NT2/D1 (cell line): ENCODE measurements at regions not wholly inside any gene's neighbourhood (a gene's known extent, or its start where the extent isn't known, plus 50 kb on each side); places are given as distances from the start of the nearest gene placed in this dataset.

Experiments used
- DNase-seq: peaks from one replicate; pipeline ENCODE4 v3.0.0-alpha.2; 2011; ENCODE audit warnings: low read depth, low spot score
- H3K27me3 ChIP-seq: 2 replicates; pipeline ENCODE4 v1.6.0; 2011; ENCODE audit warnings: mild to moderate bottlenecking; ENCODE audit not compliant: insufficient read length, insufficient read depth
- H3K36me3 ChIP-seq: 2 replicates; pipeline ENCODE4 v1.6.1; 2011; ENCODE audit warnings: mild to moderate bottlenecking, low read length, mixed read lengths; ENCODE audit not compliant: insufficient read depth, insufficient read length
- H3K4me1 ChIP-seq: 2 replicates; pipeline ENCODE4 v1.5.1; 2011; ENCODE audit not compliant: insufficient read depth, insufficient read length
- H3K4me3 ChIP-seq: 2 replicates; pipeline ENCODE4 v1.5.1; 2011; ENCODE audit warnings: low read depth; ENCODE audit not compliant: insufficient read length
- H3K9ac ChIP-seq: 2 replicates; pipeline ENCODE4 v1.6.0; 2011; ENCODE audit warnings: low read depth; ENCODE audit not compliant: insufficient read length
- H3K9me3 ChIP-seq: 2 replicates; pipeline ENCODE4 v1.5.1; 2011; ENCODE audit warnings: mild to moderate bottlenecking, low read length; ENCODE audit not compliant: insufficient read depth
- SUZ12 ChIP-seq: IDR thresholded peaks from 2 replicates; pipeline ENCODE4 v1.6.1; 2011; ENCODE audit not compliant: insufficient read length, insufficient read depth; ENCODE audit errors: extremely low read depth
- YY1 ChIP-seq: IDR thresholded peaks from 2 replicates; pipeline ENCODE4 v1.6.1; 2011; ENCODE audit not compliant: insufficient read length, insufficient read depth
- ZNF274 ChIP-seq: IDR thresholded peaks from 2 replicates; pipeline ENCODE4 v1.6.1; 2011; ENCODE audit warnings: mild to moderate bottlenecking, low read depth, low read length

DNA sequence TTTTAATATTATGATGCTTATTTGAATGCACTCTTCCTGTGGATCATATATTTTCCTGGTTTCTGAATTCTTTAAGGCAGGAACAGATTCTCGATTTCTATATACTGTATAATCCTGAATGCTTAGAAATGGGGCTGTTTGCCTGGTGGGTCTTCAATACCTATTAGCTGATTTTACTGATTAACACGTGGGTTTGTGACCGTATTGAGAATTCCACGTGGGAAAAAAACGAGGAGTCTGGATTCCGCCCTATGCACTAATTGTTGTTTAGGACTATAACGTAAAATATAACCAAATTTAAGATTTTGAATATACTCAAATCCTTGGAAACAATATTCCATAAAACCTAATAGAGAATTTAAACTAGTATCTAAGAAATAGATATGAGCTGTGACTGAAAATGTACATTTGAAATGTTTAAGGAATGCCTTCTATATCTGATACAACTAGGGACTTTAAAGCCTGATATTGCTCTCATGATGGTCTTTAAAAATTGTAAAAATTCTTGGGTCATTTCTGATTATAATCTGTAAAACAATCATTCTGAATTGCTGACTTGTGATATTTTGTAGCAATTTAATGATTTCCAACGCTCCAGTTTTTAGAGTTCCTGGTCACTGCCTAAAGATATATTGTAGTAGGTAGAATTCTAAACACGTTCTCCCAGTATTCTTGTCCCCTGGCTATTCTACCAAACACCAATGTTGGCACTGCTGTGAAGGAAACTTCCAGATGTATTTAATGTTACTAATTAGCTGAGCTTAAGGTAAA lies 93.6 kb upstream of the NOX3 start:
- no peak for DNase-seq
- TF ChIP-seq SUZ12 (no peak), ZNF274 (no peak), YY1 (no peak)

GRCh38 chr6:155548576-155548975 lies 92.9 kb upstream of the NOX3 start:
- H3K4me3 ChIP-seq = no peak overlapping the region
- H3K9me3 ChIP-seq = no peaks in the 10 kb centered on the region
- H3K9ac ChIP-seq = no peak overlapping the region
- DNase-seq = no peak
- H3K4me1 ChIP-seq = no peaks in the 10 kb centered on the region
- H3K27me3 ChIP-seq = no peaks in the 10 kb centered on the region
- TF ChIP-seq YY1 (no peak), SUZ12 (no peak), ZNF274 (no peak)
- no peaks in the 10 kb centered on the region for H3K36me3 ChIP-seq

More for the DNA sequence above, 93.6 kb upstream of the NOX3 start:
- Histone ChIP-seq H3K9ac (no peak overlapping the region), H3K36me3 (no peaks in the 10 kb centered on the region), H3K4me3 (no peak overlapping the region), H3K4me1 (no peaks in the 10 kb centered on the region), H3K27me3 (no peaks in the 10 kb centered on the region), H3K9me3 (no peaks in the 10 kb centered on the region)

- no peaks in the 10 kb centered on the region for H3K4me1 ChIP-seq
- H3K27me3 ChIP-seq = no peaks in the 10 kb centered on the region
- no peaks in the 10 kb centered on the region for H3K9me3 ChIP-seq
- TF ChIP-seq SUZ12 (no peak), ZNF274 (no peak), YY1 (no peak)
- DNase-seq = no peak
- no peak overlapping the region for H3K9ac ChIP-seq
- no peak overlapping the region for H3K4me3 ChIP-seq
- H3K36me3 ChIP-seq = no peaks in the 10 kb centered on the region
These were observed 89.0 kb upstream of the NOX3 start for GRCh38 chr6:155544677-155545076.

GRCh38 chr6:155543166-155543847 lies 87.7 kb upstream of the NOX3 start:
- H3K36me3 ChIP-seq = no peaks in the 10 kb centered on the region
- TF ChIP-seq ZNF274 (no peak), SUZ12 (no peak), YY1 (no peak)
- no peaks in the 10 kb centered on the region for H3K9me3 ChIP-seq
- no peak for DNase-seq
- no peaks in the 10 kb centered on the region for H3K4me1 ChIP-seq
- H3K9ac ChIP-seq = no peak overlapping the region
- H3K4me3 ChIP-seq = no peak overlapping the region
- H3K27me3 ChIP-seq = no peaks in the 10 kb centered on the region

DNA sequence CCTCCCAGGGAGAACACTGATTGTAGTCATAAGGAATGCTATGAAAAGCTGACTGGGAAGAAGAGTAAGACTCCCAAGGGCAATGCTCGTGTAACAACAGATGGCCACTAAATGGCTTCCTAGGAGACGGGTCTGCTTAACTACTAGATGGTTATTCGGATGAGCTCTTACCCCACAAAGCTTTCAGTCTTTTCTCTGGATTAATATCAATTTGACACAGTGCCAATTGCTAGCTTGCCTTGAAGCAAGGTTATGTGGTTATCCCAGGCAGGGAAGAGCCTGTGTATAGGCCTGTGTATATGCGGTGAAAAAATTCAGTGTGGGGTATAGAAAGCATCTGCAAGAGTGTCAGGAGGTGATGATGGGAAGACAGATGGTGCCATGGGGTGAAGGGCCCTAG lies 86.4 kb upstream of the NOX3 start:
- TF ChIP-seq SUZ12 (no peak), YY1 (no peak)
- no peaks in the 10 kb centered on the region for H3K4me1 ChIP-seq
- no peaks in the 10 kb centered on the region for H3K36me3 ChIP-seq
- DNase-seq = no peak
- no peak overlapping the region for H3K9ac ChIP-seq
- no peaks in the 10 kb centered on the region for H3K27me3 ChIP-seq
- H3K9me3 ChIP-seq = no peaks in the 10 kb centered on the region
- H3K4me3 ChIP-seq = no peak overlapping the region

GRCh38 chr6:155538708-155539390 lies 83.2 kb upstream of the NOX3 start:
- Histone ChIP-seq H3K36me3 (no peaks in the 10 kb centered on the region), H3K4me1 (no peaks in the 10 kb centered on the region), H3K9ac (no peak overlapping the region), H3K9me3 (no peaks in the 10 kb centered on the region), H3K27me3 (no peaks in the 10 kb centered on the region), H3K4me3 (no peak overlapping the region)
- DNase-seq = no peak
- TF ChIP-seq ZNF274 = no peak
- TF ChIP-seq SUZ12 = no peak
- no peak for TF ChIP-seq YY1

DNA sequence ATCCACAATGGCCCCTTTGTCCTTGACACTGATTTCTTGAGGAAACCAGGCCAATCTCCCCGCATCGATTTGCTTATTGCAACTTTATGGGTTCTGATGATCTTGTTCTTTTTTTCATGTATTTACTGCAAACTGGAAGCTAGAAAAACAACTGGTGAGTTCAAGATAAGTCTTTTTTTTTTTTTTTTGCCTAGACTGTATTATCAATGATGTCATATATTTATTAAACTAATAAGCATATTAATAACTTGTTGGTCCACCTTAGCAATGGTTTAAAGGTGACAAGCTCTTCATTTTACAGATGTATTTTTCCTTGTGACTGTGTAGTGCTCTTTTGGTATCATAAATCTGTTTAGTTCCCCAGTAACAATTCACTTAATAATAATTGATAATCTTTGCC lies 79.0 kb upstream of the NOX3 start:
- no peak for DNase-seq
- Histone ChIP-seq H3K27me3 (no peaks in the 10 kb centered on the region), H3K9ac (no peak overlapping the region), H3K36me3 (no peaks in the 10 kb centered on the region), H3K4me3 (no peak overlapping the region), H3K9me3 (no peaks in the 10 kb centered on the region), H3K4me1 (no peaks in the 10 kb centered on the region)
- TF ChIP-seq SUZ12 (no peak), ZNF274 (no peak), YY1 (no peak)
